ENCODE measurements at regions not wholly inside any gene's neighbourhood (a gene's known extent, or its start where the extent isn't known, plus 50 kb on each side); places are given as distances from the start of the nearest gene placed in this dataset.

GRCh38 chr6:67608099-67608749, 1026.9 kb upstream of the ADGRB3 start:
- DNase-seq (ENCODE audit: low read depth, low spot score) = no peak
- no peak overlapping the region for H3K4me3 ChIP-seq (ENCODE audit: low read depth, low read length)
- TF ChIP-seq CTCF (IDR thresholded peaks at IDR 0.05; ENCODE audit: low read depth, low read length) = no peak
- in situ Hi-C loops (cut with HindIII; ENCODE audit: low sequenced_read_pairs) = no loop called here

GRCh38 chr6:67606906-67607828, 1027.9 kb upstream of the ADGRB3 start:
- in situ Hi-C loops (cut with HindIII; ENCODE audit: low sequenced_read_pairs) = no loop called here
- H3K4me3 ChIP-seq (ENCODE audit: low read depth, low read length) = no peak overlapping the region
- TF ChIP-seq CTCF (IDR thresholded peaks at IDR 0.05; ENCODE audit: low read depth, low read length) = no peak
- DNase-seq (ENCODE audit: low read depth, low spot score) = peak; percentile 72

- DNase-seq (ENCODE audit: low read depth, low spot score) = peak; percentile 2
- in situ Hi-C loops (cut with HindIII; ENCODE audit: low sequenced_read_pairs) = no loop called here
- no peak for TF ChIP-seq CTCF (IDR thresholded peaks at IDR 0.05; ENCODE audit: low read depth, low read length)
Measured at GRCh38 chr6:67594366-67594765, 1040.7 kb upstream of the ADGRB3 start.

GRCh38 chr6:67593247-67593646, 1041.8 kb upstream of the ADGRB3 start:
- no peak overlapping the region for H3K4me3 ChIP-seq (ENCODE audit: low read depth, low read length)
- no peak for DNase-seq (ENCODE audit: low read depth, low spot score)
- no peak for TF ChIP-seq CTCF (IDR thresholded peaks at IDR 0.05; ENCODE audit: low read depth, low read length)
- in situ Hi-C loops (cut with HindIII; ENCODE audit: low sequenced_read_pairs) = no loop called here

More at GRCh38 chr6:67594366-67594765, 1040.7 kb upstream of the ADGRB3 start:
- H3K4me3 ChIP-seq (ENCODE audit: low read depth, low read length) = no peak overlapping the region

- no peak for TF ChIP-seq CTCF (IDR thresholded peaks at IDR 0.05; ENCODE audit: low read depth, low read length)
- no peak overlapping the region for H3K4me3 ChIP-seq (ENCODE audit: low read depth, low read length)
- no peak for DNase-seq (ENCODE audit: low read depth, low spot score)
- in situ Hi-C loops (cut with HindIII; ENCODE audit: low sequenced_read_pairs) = no loop called here
Measured at GRCh38 chr6:67591910-67592309, 1043.2 kb upstream of the ADGRB3 start.

- no peak for DNase-seq (ENCODE audit: low read depth, low spot score)
- H3K4me3 ChIP-seq (ENCODE audit: low read depth, low read length) = no peak overlapping the region
- TF ChIP-seq CTCF (IDR thresholded peaks at IDR 0.05; ENCODE audit: low read depth, low read length) = no peak
- in situ Hi-C loops (cut with HindIII; ENCODE audit: low sequenced_read_pairs) = no loop called here
Measured at GRCh38 chr6:67567842-67568241, 1067.2 kb upstream of the ADGRB3 start.

All from astrocyte of the spinal cord (primary cell).